ENCODE measurements at regions not wholly inside any gene's neighbourhood (a gene's known extent, or its start where the extent isn't known, plus 50 kb on each side); places are given as distances from the start of the nearest gene placed in this dataset.

GRCh38 chr2:58976375-58977071 lies 735.4 kb upstream of the FANCL start:
- TF ChIP-seq EZH2 (IDR thresholded peaks at IDR 0.05; ENCODE audit: insufficient read depth, poor library complexity, severe bottlenecking) (no peak), EZH2phosphoT487 (IDR thresholded peaks at IDR 0.05; ENCODE audit: insufficient read depth, low read depth) (no peak)

Data from GM23248 (cell line).